ENCODE measurements at regions not wholly inside any gene's neighbourhood (a gene's known extent, or its start where the extent isn't known, plus 50 kb on each side); places are given as distances from the start of the nearest gene placed in this dataset.

- no peak overlapping the region for H3K27ac Mint-ChIP-seq
- CTCF ChIA-PET = no interaction called here
These were observed 125.0 kb upstream of the AKR1E2 start for GRCh38 chr10:4701016-4701415.

DNA sequence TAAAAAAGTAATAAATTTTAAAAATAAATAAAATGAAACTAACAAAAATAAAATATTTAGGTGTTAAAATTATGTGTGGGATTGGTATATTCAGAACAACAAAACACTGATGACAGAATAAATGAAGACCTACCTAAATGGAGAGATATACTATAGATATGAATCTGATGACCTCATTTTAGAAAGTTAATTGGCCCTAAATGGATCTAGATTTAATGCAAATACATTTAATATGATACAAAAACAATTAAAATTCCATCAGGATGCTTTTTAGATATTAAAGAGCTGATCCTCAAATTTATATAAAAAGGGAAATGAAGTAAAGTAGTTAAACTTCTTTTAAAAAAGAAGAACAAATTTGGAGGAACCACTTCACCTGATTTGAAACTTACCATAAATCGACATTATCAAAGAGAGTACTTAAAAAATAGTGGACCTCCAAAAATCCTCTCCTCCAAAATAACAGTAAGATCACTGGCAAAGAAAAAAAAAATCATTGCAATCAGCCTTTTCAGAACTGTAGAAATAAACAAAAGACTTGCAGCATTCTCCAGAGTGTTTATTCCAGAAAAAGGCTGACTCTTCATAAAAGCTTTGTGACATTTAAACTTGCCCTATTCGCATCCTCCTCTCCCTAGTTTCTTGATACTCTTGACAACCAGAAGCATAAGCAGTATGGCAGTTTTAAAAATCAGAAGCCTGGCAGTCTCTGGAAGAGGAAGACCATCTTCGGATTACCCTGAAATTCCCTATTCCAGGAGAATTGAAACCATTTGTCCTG, 125.9 kb upstream of the AKR1E2 start:
- no peak overlapping the region for H3K4me3 Mint-ChIP-seq
- TF ChIP-seq, protein P1, sequence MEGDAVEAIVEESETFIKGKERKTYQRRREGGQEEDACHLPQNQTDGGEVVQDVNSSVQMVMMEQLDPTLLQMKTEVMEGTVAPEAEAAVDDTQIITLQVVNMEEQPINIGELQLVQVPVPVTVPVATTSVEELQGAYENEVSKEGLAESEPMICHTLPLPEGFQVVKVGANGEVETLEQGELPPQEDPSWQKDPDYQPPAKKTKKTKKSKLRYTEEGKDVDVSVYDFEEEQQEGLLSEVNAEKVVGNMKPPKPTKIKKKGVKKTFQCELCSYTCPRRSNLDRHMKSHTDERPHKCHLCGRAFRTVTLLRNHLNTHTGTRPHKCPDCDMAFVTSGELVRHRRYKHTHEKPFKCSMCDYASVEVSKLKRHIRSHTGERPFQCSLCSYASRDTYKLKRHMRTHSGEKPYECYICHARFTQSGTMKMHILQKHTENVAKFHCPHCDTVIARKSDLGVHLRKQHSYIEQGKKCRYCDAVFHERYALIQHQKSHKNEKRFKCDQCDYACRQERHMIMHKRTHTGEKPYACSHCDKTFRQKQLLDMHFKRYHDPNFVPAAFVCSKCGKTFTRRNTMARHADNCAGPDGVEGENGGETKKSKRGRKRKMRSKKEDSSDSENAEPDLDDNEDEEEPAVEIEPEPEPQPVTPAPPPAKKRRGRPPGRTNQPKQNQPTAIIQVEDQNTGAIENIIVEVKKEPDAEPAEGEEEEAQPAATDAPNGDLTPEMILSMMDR (IDR thresholded peaks at IDR 0.05) = no peak
- H3K27ac Mint-ChIP-seq = no peak overlapping the region
- H3K9me3 Mint-ChIP-seq = no peaks in the 10 kb centered on the region
- ATAC-seq (ENCODE audit: low read depth) (no peak), DNase-seq (no peak)
- no peaks in the 10 kb centered on the region for H3K36me3 Mint-ChIP-seq (ENCODE audit: low read depth)
- CTCF ChIA-PET = no interaction called here
- POLR2A ChIA-PET = interaction anchor here (0.5 kb wide), 1 partner anchor 1424 kb away, joined by 8 read pairs; no protein-coding TSS in a partner anchor
- peaks cover 10% of the 10 kb centered on the region for H3K4me1 Mint-ChIP-seq
- intact Hi-C loops (cut with micrococcal nuclease) = no loop called here
- H3K27me3 Mint-ChIP-seq = peaks cover 3% of the 10 kb centered on the region

More at GRCh38 chr10:4701016-4701415, 125.0 kb upstream of the AKR1E2 start:
- Mint-ChIP-seq H3K36me3 (ENCODE audit: low read depth) (no peaks in the 10 kb centered on the region), H3K4me3 (no peak overlapping the region), H3K27me3 (peaks cover 6% of the 10 kb centered on the region), H3K9me3 (no peaks in the 10 kb centered on the region), H3K4me1 (peaks cover 10% of the 10 kb centered on the region)
- POLR2A ChIA-PET = interaction anchor here (0.7 kb wide), 1 partner anchor 9 kb away, joined by 6 read pairs; no protein-coding TSS in a partner anchor
- TF ChIP-seq, protein P1 (IDR thresholded peaks at IDR 0.05) = no peak
- no peak for ATAC-seq (ENCODE audit: low read depth)
- no peak for DNase-seq
- intact Hi-C loops (cut with micrococcal nuclease) = no loop called here

GRCh38 chr10:4698075-4698474, 127.9 kb upstream of the AKR1E2 start:
- intact Hi-C loops (cut with micrococcal nuclease) = no loop called here
- no peaks in the 10 kb centered on the region for H3K36me3 Mint-ChIP-seq (ENCODE audit: low read depth)
- no peak for ATAC-seq (ENCODE audit: low read depth)

DNA sequence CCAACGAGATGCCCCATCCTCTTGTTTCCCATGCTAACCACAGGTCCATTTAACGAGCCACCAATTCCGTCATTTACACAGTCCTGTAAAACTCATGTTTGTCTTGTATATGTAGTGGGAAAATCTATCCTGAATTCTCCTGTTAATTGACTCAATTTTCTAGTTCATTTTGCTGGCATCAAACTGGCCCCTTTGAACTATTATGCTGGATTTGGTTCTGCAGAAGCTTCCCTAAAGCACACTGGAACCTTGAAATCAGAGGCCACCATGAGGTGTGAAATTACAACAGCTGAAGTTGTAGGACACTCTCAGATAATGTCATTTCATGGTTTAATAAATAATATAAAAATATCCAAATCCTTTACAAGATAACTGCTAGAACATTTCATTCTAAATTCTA, 129.8 kb upstream of the AKR1E2 start:
- TF ChIP-seq, protein P1 (IDR thresholded peaks at IDR 0.05) = no peak
- no peaks in the 10 kb centered on the region for H3K9me3 Mint-ChIP-seq
- ATAC-seq (ENCODE audit: low read depth) (no peak), DNase-seq (no peak)
- H3K27ac Mint-ChIP-seq = no peak overlapping the region
- H3K4me1 Mint-ChIP-seq = no peaks in the 10 kb centered on the region
- ChIA-PET POLR2A (no interaction called here), CTCF (no interaction called here)
- H3K4me3 Mint-ChIP-seq = no peak overlapping the region
- no peaks in the 10 kb centered on the region for H3K36me3 Mint-ChIP-seq (ENCODE audit: low read depth)
- H3K27me3 Mint-ChIP-seq = peaks cover 3% of the 10 kb centered on the region
- intact Hi-C loops (cut with micrococcal nuclease) = no loop called here

More at GRCh38 chr10:4698075-4698474, 127.9 kb upstream of the AKR1E2 start:
- ChIA-PET POLR2A (no interaction called here), CTCF (no interaction called here)
- TF ChIP-seq, protein P1 (IDR thresholded peaks at IDR 0.05) = no peak
- H3K4me3 Mint-ChIP-seq = no peak overlapping the region
- H3K27me3 Mint-ChIP-seq = peaks cover 3% of the 10 kb centered on the region
- H3K27ac Mint-ChIP-seq = no peak overlapping the region
- no peaks in the 10 kb centered on the region for H3K9me3 Mint-ChIP-seq
- no peaks in the 10 kb centered on the region for H3K4me1 Mint-ChIP-seq
- no peak for DNase-seq

DNA sequence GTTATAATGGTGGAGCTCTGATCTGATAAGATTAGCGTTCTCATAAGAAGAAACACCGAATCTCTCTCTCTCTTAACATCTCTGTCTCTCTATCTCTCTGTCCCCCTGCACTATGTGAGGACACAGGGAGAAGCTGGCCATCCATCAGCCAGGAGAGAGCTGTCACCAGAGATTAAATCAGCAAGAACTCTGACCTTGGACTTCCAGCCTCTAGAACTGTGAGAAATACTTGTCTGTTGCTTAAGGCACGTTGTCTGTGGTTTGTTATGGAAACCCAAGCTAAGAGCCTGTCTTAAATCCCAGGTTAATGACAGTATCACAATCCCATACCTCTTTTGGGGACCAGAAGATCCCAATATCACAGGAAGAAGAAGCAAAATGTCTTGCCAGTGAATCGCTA, 132.0 kb upstream of the AKR1E2 start:
- ATAC-seq (ENCODE audit: low read depth) = no peak
- intact Hi-C loops (cut with micrococcal nuclease) = no loop called here
- TF ChIP-seq, protein P1 (IDR thresholded peaks at IDR 0.05) = no peak
- H3K27me3 Mint-ChIP-seq = peaks cover 3% of the 10 kb centered on the region
- no peaks in the 10 kb centered on the region for H3K9me3 Mint-ChIP-seq
- H3K36me3 Mint-ChIP-seq (ENCODE audit: low read depth) = no peaks in the 10 kb centered on the region
- ChIA-PET CTCF (no interaction called here), POLR2A (no interaction called here)
- DNase-seq = no peak
- no peak overlapping the region for H3K27ac Mint-ChIP-seq
- H3K4me3 Mint-ChIP-seq = no peak overlapping the region
- H3K4me1 Mint-ChIP-seq = no peaks in the 10 kb centered on the region
